ENCODE measurements at regions not wholly inside any gene's neighbourhood (a gene's known extent, or its start where the extent isn't known, plus 50 kb on each side); places are given as distances from the start of the nearest gene placed in this dataset.

DNA sequence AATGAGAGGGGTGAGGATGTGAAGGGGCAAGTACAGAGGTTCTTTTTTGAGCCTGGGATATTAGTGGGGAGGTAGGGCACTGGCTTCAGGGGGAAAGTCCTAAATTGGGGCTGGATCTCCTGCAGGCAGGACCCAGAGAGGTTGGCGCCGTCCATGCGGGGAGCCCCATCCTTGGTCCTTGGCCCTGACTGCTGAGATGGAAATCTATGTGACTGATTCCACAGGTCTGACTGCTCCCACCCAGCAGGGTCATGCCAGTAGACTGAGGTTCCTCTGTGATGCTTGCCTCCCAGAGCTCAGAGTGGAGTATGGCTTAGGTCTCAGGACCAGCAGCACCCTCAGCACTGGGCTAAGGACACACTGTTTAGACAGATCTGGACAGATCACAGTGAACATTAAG lies 988.6 kb upstream of the TMEM132C start:
- no peak overlapping the region for H3K4me3 ChIP-seq (ENCODE audit: insufficient read depth, low read length, poor library complexity, severe bottlenecking)
- no peaks in the 10 kb centered on the region for H3K9me3 ChIP-seq (ENCODE audit: insufficient read depth, low read length)
- no peaks in the 10 kb centered on the region for H3K27me3 ChIP-seq (ENCODE audit: low read length)
- no peak overlapping the region for H2AFZ ChIP-seq (ENCODE audit: low read depth, low read length, severe bottlenecking)
- no peak overlapping the region for H3K4me2 ChIP-seq (ENCODE audit: low read depth, low read length, poor library complexity, severe bottlenecking)
- H4K20me1 ChIP-seq (ENCODE audit: low read depth, low read length), result no peaks in the 10 kb centered on the region
- H3K36me3 ChIP-seq (ENCODE audit: low read length), result no peaks in the 10 kb centered on the region
- TF ChIP-seq, protein P1, sequence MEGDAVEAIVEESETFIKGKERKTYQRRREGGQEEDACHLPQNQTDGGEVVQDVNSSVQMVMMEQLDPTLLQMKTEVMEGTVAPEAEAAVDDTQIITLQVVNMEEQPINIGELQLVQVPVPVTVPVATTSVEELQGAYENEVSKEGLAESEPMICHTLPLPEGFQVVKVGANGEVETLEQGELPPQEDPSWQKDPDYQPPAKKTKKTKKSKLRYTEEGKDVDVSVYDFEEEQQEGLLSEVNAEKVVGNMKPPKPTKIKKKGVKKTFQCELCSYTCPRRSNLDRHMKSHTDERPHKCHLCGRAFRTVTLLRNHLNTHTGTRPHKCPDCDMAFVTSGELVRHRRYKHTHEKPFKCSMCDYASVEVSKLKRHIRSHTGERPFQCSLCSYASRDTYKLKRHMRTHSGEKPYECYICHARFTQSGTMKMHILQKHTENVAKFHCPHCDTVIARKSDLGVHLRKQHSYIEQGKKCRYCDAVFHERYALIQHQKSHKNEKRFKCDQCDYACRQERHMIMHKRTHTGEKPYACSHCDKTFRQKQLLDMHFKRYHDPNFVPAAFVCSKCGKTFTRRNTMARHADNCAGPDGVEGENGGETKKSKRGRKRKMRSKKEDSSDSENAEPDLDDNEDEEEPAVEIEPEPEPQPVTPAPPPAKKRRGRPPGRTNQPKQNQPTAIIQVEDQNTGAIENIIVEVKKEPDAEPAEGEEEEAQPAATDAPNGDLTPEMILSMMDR (IDR thresholded peaks at IDR 0.05; ENCODE audit: insufficient read depth, low read length, poor library complexity, severe bottlenecking), result no peak
- TF ChIP-seq EZH2phosphoT487 (conservative IDR thresholded peaks at IDR 0.05; ENCODE audit: low read length), result no peak
- H3K9me2 ChIP-seq (replicated peaks; ENCODE audit: insufficient read depth, low read length), result no peaks in the 10 kb centered on the region
- H3K79me2 ChIP-seq (ENCODE audit: insufficient read depth, low read length), result no peaks in the 10 kb centered on the region
- no peak overlapping the region for H3K9ac ChIP-seq (ENCODE audit: low read length)
- no peaks in the 10 kb centered on the region for H3F3A ChIP-seq (ENCODE audit: insufficient read depth)
- H3K27ac ChIP-seq (ENCODE audit: low read depth, low read length), result no peak overlapping the region

DNA sequence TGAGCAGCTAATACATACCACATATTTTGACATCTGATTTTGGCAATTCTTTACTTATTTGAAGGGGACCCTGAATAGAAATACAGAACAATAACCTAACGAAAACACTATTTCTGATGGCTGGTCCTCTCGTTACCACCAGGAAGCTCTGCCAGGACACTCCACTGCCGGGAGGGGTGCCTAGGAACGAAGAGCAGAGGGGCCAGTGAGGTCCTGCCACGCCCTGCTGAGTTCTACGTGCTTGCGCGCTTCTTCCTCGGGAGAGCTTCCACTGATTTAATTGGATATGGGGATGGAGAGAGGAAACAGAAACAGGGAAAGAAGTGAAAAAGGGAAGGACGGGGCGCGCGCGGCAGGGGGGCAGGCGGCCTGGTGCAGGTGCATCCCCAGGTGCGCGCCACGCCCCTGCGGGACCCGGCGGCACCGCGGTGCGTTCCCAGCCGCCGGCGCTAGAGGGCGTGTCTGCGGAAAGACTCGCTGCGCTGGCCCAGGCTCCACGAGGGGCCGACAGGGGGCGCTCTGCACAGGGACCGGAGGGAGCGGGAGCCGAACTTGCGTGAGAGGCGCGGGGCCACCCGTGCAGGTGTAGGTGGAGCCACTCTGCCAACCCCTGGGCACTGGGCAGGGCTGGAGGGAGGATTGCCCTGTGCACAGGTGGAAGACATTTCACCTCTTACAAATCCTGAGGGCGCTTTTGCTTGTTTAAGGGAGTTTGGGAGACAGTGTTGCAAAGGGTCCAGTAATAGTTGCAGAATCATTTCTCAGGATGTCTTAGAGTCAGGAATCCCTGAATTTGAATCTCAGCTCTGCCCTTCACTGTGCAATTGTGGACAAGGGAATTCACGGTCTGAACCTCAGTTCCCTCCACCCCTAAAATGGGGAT lies 986.3 kb upstream of the TMEM132C start:
- no peak overlapping the region for H3K4me2 ChIP-seq (ENCODE audit: low read depth, low read length, poor library complexity, severe bottlenecking)
- TF ChIP-seq, protein P1 (IDR thresholded peaks at IDR 0.05; ENCODE audit: insufficient read depth, low read length, poor library complexity, severe bottlenecking), result peak; percentile 76
- TF ChIP-seq EZH2phosphoT487 (conservative IDR thresholded peaks at IDR 0.05; ENCODE audit: low read length), result no peak
- no peaks in the 10 kb centered on the region for H4K20me1 ChIP-seq (ENCODE audit: low read depth, low read length)

DNA sequence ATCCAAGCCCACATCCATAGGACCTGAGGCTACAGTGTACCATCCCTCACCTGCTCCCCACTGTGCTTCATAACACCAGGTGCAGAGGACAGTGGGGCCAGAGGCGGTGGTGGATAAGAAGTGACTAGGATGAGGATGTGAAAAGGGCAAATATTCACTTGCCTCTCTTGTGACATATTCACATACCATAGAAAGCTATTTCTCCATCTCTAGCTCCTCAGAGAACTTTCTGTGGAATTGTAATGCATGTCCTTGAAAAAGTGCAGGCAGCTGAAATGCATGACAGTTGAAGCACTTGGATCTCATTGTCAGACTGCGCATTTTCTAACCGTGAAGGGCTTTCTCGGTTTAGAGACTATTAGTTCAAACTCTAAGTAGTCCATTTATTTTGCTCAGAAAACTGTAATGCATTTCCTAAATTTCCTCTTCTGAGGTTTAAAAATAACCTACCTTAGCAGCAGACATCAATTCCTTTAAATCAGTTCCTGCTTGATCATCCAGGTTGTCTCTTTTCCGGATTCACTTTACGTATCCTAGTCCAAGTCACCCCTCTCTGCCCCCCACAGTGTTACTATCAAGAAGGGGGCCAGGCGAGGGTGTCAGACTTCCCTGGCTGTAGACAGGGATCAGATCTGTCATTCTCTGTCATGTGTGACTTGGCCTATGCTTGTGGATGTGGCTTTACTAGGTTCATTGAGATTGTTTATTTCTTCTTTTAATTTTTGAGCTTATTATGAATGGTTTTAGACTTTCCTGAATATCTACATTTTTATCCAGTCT lies 984.0 kb upstream of the TMEM132C start:
- Histone ChIP-seq H3K9ac (ENCODE audit: low read length) (no peak overlapping the region), H3F3A (ENCODE audit: insufficient read depth) (no peaks in the 10 kb centered on the region), H2AFZ (ENCODE audit: low read depth, low read length, severe bottlenecking) (no peak overlapping the region), H3K36me3 (ENCODE audit: low read length) (no peaks in the 10 kb centered on the region), H3K9me2 (replicated peaks; ENCODE audit: insufficient read depth, low read length) (no peaks in the 10 kb centered on the region), H4K20me1 (ENCODE audit: low read depth, low read length) (no peaks in the 10 kb centered on the region), H3K27ac (ENCODE audit: low read depth, low read length) (no peak overlapping the region), H3K4me2 (ENCODE audit: low read depth, low read length, poor library complexity, severe bottlenecking) (no peak overlapping the region), H3K9me3 (ENCODE audit: insufficient read depth, low read length) (no peaks in the 10 kb centered on the region), H3K4me3 (ENCODE audit: insufficient read depth, low read length, poor library complexity, severe bottlenecking) (no peak overlapping the region), H3K79me2 (ENCODE audit: insufficient read depth, low read length) (no peaks in the 10 kb centered on the region), H3K27me3 (ENCODE audit: low read length) (no peaks in the 10 kb centered on the region)
- TF ChIP-seq, protein P1 (IDR thresholded peaks at IDR 0.05; ENCODE audit: insufficient read depth, low read length, poor library complexity, severe bottlenecking), result no peak

More for the DNA sequence above, 986.3 kb upstream of the TMEM132C start:
- no peaks in the 10 kb centered on the region for H3K9me3 ChIP-seq (ENCODE audit: insufficient read depth, low read length)
- H3K79me2 ChIP-seq (ENCODE audit: insufficient read depth, low read length), result no peaks in the 10 kb centered on the region
- no peak overlapping the region for H3K4me3 ChIP-seq (ENCODE audit: insufficient read depth, low read length, poor library complexity, severe bottlenecking)
- no peaks in the 10 kb centered on the region for H3F3A ChIP-seq (ENCODE audit: insufficient read depth)
- H2AFZ ChIP-seq (ENCODE audit: low read depth, low read length, severe bottlenecking), result no peak overlapping the region
- H3K27me3 ChIP-seq (ENCODE audit: low read length), result no peaks in the 10 kb centered on the region
- H3K27ac ChIP-seq (ENCODE audit: low read depth, low read length), result no peak overlapping the region
- no peaks in the 10 kb centered on the region for H3K9me2 ChIP-seq (replicated peaks; ENCODE audit: insufficient read depth, low read length)
- no peak overlapping the region for H3K9ac ChIP-seq (ENCODE audit: low read length)
- no peaks in the 10 kb centered on the region for H3K36me3 ChIP-seq (ENCODE audit: low read length)
